Body of pancreas (tissue), 4 donors: ENCODE measurements at regions not wholly inside any gene's neighbourhood (a gene's known extent, or its start where the extent isn't known, plus 50 kb on each side); places are given as distances from the start of the nearest gene placed in this dataset.
"Not testable (repeated sequence)": the region's sequence is repeated elsewhere in the genome, so short reads cannot be mapped to it uniquely, and the experiment has no call there.

Source experiments
- ATAC-seq: fragments of 150-250 bp; one replicate; pipeline ENCODE4 v1.9.1; 2016
- DNase-seq, 4 donors: peaks; one replicate each; pipeline ENCODE4 v3.0.0-alpha.2; 2019
- H3K27ac ChIP-seq, 4 donors: fragments of 200-600 bp; sonication (generic); 1 replicate in 3 of 4; 2 replicates in 1 of 4; pipeline versions ENCODE4 v1.5.1 to v1.6.1; 2016 to 2019; ENCODE audit warnings: mild to moderate bottlenecking in 1 of 4, mixed read lengths in 1 of 4, moderate library complexity in 1 of 4
- H3K27me3 ChIP-seq, 2 donors: fragments of 200-600 bp; sonication (generic); one replicate each; pipeline ENCODE4 v1.6.0; 2016; ENCODE audit warnings: mild to moderate bottlenecking in 1 of 2
- H3K36me3 ChIP-seq, 2 donors: fragments of 200-600 bp; sonication (generic); replicated peaks in 1 of 2; 2 replicates each; pipeline ENCODE4 v1.5.1; 2016; ENCODE audit warnings: low read depth in 2 of 2; ENCODE audit not compliant: insufficient read depth in 1 of 2
- H3K4me1 ChIP-seq: fragments of 200-600 bp; sonication (generic); one replicate; pipeline ENCODE4 v1.6.0; 2016
- H3K4me3 ChIP-seq, 2 donors: fragments of 200-600 bp; sonication (generic); 1 replicate in 1 of 2; 2 replicates in 1 of 2; pipeline ENCODE4 v1.5.1; 2016 to 2019
- H3K9me3 ChIP-seq, 3 donors: fragments of 200-600 bp; sonication (generic); 1 replicate in 2 of 3; 2 replicates in 1 of 3; pipeline ENCODE4 v1.5.1; 2016
- POLR2A ChIP-seq, 3 donors: fragments of 450-650 bp; IDR thresholded peaks; one replicate each; pipeline ENCODE4 v1.6.1; 2016; ENCODE audit warnings: antibody characterized with exemption in 3 of 3, mild to moderate bottlenecking in 2 of 3
- WGBS, 2 donors: methylation state at CpG; one replicate each; pipeline ENCODE4 v1.1.5; 2017; 5-methylcytosine and 5-hydroxymethylcytosine counted together
- intact Hi-C: fragments of 100-400 bp; cut with DNase I; formaldehyde crosslinking; loops from one replicate; pipeline ENCODE4 v1.15.1; 2023
- TF ChIP-seq, protein P1 (sequence below), 7 experiments: fragments of 450-650 bp in 4 of 7; fragments of 200-600 bp in 3 of 7; sonication (generic) in 3 of 7; IDR thresholded peaks; one replicate each; pipeline ENCODE4 v1.5.1; 2016 to 2019; ENCODE audit warnings: antibody characterized with exemption in 7 of 7

DNA sequence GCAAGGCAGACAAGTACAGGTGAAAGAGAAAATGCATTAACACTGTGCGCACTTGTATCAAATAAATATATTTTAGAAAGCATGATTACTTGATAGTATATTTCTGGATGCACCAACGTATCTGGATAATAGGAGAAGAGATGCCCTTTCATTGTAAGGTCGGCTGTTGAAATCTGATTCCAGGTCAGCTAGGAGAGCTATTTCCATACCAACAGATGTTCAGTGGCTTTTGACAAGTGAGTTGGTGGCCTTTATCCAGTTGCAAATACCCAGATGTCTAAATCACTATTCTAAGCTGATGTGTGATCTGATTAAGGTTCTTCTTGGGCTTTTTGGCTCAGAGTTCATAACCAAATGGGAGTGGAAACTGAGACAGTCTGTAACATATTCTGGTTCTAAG lies 128.2 kb upstream of the TBCA start:
- no peaks in the 10 kb centered on the region for H3K4me1 ChIP-seq
- H3K27me3 ChIP-seq = no peaks in the 10 kb centered on the region
- no peak for ATAC-seq
- no peak for TF ChIP-seq POLR2A (IDR thresholded peaks at IDR 0.05)
- TF ChIP-seq, protein P1, sequence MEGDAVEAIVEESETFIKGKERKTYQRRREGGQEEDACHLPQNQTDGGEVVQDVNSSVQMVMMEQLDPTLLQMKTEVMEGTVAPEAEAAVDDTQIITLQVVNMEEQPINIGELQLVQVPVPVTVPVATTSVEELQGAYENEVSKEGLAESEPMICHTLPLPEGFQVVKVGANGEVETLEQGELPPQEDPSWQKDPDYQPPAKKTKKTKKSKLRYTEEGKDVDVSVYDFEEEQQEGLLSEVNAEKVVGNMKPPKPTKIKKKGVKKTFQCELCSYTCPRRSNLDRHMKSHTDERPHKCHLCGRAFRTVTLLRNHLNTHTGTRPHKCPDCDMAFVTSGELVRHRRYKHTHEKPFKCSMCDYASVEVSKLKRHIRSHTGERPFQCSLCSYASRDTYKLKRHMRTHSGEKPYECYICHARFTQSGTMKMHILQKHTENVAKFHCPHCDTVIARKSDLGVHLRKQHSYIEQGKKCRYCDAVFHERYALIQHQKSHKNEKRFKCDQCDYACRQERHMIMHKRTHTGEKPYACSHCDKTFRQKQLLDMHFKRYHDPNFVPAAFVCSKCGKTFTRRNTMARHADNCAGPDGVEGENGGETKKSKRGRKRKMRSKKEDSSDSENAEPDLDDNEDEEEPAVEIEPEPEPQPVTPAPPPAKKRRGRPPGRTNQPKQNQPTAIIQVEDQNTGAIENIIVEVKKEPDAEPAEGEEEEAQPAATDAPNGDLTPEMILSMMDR (IDR thresholded peaks at IDR 0.05) = no peak
- DNase-seq = no peak
- intact Hi-C loops = no loop called here
- 75 to 85% methylated on average over 3 of the region's 3 CpGs for WGBS, 2 donors
- H3K27ac ChIP-seq = no peak overlapping the region
- no peaks in the 10 kb centered on the region for H3K9me3 ChIP-seq
- H3K36me3 ChIP-seq = no peaks in the 10 kb centered on the region
- H3K4me3 ChIP-seq = no peak overlapping the region

DNA sequence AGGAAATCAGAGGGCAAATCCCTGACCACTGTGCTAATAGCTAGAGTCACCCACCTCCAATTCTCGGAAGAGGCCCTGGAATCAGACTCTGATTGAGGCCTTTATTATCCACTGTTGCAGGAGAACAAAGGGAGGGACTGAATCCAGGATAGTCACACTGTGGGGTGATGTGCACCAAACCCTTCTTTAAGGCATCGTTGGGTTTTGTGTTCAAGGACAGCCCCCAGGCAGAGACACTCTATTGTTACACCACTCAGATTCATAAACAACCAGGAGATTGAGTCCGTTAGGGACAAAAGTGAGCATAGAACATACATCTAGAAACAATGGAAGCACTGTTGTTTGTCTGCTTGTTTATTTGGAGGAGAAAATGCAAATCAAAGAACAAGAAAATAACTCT lies 124.6 kb upstream of the TBCA start:
- DNase-seq = no peak
- Histone ChIP-seq H3K27me3 (no peaks in the 10 kb centered on the region), H3K9me3 (no peaks in the 10 kb centered on the region), H3K27ac (no peak overlapping the region), H3K4me1 (no peaks in the 10 kb centered on the region), H3K36me3 (no peaks in the 10 kb centered on the region), H3K4me3 (no peak overlapping the region)
- no peak for ATAC-seq
- TF ChIP-seq, protein P1 (IDR thresholded peaks at IDR 0.05) = no peak
- TF ChIP-seq POLR2A (IDR thresholded peaks at IDR 0.05) = no peak
- intact Hi-C loops = no loop called here
- WGBS, 2 donors = 73 to 78% methylated on average over 3 of the region's 3 CpGs

DNA sequence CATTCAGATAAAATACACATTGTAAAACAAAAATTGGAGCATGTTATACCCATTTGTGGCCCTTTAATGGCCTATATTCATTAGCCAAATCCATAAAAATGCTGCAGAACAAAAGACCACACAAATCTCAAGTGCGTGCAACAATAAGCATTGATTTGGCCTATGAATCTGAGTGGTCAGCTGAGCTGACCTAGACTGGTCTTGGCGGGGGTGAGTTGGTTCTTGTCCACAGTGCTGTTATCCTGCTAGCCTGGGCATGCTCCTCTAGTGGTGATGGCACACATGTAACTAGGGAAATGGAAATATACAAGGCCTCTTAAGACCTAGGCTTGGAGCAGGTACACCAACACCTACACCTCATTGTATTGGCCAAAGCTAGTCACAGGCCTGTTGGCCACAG lies 122.2 kb upstream of the TBCA start:
- no peaks in the 10 kb centered on the region for H3K9me3 ChIP-seq
- DNase-seq (no peak), ATAC-seq (no peak)
- H3K36me3 ChIP-seq = no peaks in the 10 kb centered on the region
- intact Hi-C loops = no loop called here
- no peak overlapping the region for H3K27ac ChIP-seq
- no peak overlapping the region for H3K4me3 ChIP-seq
- no peaks in the 10 kb centered on the region for H3K4me1 ChIP-seq
- no peaks in the 10 kb centered on the region for H3K27me3 ChIP-seq
- WGBS, 2 donors = 91 to 98% methylated on average over 2 of the region's 2 CpGs
- no peak for TF ChIP-seq POLR2A (IDR thresholded peaks at IDR 0.05)
- TF ChIP-seq, protein P1 (IDR thresholded peaks at IDR 0.05) = no peak

DNA sequence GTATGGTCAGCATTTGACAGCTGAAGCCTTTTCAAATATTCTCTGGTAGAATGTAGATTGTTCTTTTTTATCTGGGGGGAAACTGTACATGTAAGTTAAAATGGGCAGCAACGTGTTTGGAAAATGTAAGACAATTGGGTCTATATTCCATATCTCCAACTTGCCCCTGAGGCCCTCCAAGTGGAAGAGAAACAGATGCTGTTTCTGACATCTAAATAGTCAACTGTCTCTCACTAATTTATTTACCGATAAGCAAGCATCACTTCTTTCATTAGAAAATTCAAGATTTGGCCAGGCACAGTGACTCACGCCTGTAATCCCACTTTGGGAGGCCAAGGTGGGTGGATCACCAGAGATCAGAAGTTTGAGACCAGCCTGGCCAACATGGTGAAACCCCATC lies 120.2 kb upstream of the TBCA start:
- Histone ChIP-seq H3K4me3 (no peak overlapping the region), H3K36me3 (no peaks in the 10 kb centered on the region), H3K9me3 (no peaks in the 10 kb centered on the region), H3K4me1 (no peaks in the 10 kb centered on the region), H3K27ac (no peak overlapping the region), H3K27me3 (no peaks in the 10 kb centered on the region)
- no peak for DNase-seq
- 92 to 93% methylated on average over 3 of the region's 3 CpGs for WGBS, 2 donors
- no peak for TF ChIP-seq POLR2A (IDR thresholded peaks at IDR 0.05)
- TF ChIP-seq, protein P1 (IDR thresholded peaks at IDR 0.05) = no peak
- intact Hi-C loops = no loop called here
- ATAC-seq = no peak

DNA sequence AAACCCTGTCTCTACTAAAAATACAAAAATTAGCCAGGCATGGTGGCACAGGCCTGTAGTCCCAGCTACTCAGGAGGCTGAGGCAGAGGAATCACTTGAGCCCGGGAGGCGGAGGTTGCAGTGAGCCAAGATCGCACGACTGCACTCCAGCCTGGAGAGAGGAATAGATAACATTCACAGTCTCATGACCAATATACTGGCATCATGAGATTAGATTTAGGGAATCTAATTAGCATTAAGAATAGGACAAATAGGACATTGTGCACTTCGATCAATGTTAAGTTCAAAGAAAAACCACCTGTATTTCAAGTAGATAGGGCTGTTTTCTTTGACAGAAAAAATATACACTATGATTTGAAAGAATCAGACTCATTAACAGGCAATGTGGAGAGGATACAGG lies 118.0 kb upstream of the TBCA start:
- H3K9me3 ChIP-seq, H3K27me3 ChIP-seq, H3K4me1 ChIP-seq, intact Hi-C loops, H3K4me3 ChIP-seq, H3K27ac ChIP-seq, ATAC-seq, H3K36me3 ChIP-seq, DNase-seq: not testable (repeated sequence)
- 85 to 89% methylated on average over 5 of the region's 5 CpGs for whole genome bisulfite sequencing, 2 donors
